ENCODE measurements at regions not wholly inside any gene's neighbourhood (a gene's known extent, or its start where the extent isn't known, plus 50 kb on each side); places are given as distances from the start of the nearest gene placed in this dataset.

DNA sequence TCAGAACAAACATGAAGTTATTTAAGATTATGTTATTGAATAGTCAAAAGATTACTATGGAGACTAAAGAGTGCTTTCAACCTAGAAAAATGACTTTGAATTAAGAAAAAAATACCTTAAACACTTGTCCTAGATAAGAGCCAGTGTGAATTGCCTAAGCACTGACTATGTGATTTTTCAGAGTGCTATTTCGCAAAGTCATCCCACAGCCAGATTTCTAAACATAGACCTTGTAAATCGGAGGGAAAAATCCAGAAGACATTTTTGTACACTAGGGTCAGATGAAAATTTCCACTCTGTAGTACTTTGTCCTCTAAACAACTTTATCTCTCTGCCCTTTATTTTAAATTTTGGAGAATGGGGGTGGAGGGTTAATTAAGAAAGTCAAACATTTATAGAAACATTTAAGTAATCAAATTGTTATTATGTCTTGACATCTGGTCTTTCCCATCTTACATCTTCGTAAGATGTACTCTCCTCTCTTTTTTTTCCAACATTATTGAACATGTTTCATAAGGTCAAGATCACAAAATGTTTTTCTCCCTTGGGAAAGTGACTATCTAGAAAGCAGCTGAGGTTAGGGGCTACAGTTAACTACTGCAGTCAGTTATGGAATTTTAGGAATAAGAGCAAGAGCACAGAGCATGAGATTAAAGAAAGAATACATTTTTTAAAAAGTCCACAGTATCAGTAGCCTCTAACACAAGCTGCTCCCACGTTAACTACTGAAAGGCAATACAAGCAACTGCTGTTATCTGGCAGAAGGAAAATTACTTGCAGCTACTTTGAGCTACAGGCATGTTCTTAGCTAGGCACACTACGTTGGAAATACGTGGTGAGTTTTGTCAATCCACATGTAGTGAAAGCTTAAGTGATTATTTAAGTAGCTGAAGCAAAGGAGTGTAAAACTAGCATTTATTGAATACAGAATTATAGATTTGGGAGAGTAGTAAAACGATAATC lies 648.5 kb downstream of the HTR1B start:
- Histone ChIP-seq H3K9me3 (no peaks in the 10 kb centered on the region), H3K27ac (peak overlapping the region in 2 of 12 donors; percentile 11 to 18), H3K4me1 (peaks cover 0 to 18% (median 0%) of the 10 kb centered on the region in 12 donors), H3K4me3 (peak overlapping the region in 2 of 12 donors; percentile 0 to 2), H3K36me3 (no peaks in the 10 kb centered on the region), H3K27me3 (no peaks in the 10 kb centered on the region)
- ATAC-seq (peak; percentile 43 to 77 (median 62)), DNase-seq (no peak)
- TF ChIP-seq, protein P1, sequence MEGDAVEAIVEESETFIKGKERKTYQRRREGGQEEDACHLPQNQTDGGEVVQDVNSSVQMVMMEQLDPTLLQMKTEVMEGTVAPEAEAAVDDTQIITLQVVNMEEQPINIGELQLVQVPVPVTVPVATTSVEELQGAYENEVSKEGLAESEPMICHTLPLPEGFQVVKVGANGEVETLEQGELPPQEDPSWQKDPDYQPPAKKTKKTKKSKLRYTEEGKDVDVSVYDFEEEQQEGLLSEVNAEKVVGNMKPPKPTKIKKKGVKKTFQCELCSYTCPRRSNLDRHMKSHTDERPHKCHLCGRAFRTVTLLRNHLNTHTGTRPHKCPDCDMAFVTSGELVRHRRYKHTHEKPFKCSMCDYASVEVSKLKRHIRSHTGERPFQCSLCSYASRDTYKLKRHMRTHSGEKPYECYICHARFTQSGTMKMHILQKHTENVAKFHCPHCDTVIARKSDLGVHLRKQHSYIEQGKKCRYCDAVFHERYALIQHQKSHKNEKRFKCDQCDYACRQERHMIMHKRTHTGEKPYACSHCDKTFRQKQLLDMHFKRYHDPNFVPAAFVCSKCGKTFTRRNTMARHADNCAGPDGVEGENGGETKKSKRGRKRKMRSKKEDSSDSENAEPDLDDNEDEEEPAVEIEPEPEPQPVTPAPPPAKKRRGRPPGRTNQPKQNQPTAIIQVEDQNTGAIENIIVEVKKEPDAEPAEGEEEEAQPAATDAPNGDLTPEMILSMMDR (IDR thresholded peaks at IDR 0.05) = no peak
- TF ChIP-seq POLR2A (IDR thresholded peaks at IDR 0.05) = no peak
- intact Hi-C loops (cut with DNase I) = loop anchor here in 1 of 10 donors (10.0 kb wide), 1 partner anchor 50 kb away; no protein-coding TSS in a partner anchor
- WGBS, 4 donors = 23 to 38% (median 29%) methylated on average over 7 of the region's 7 CpGs

DNA sequence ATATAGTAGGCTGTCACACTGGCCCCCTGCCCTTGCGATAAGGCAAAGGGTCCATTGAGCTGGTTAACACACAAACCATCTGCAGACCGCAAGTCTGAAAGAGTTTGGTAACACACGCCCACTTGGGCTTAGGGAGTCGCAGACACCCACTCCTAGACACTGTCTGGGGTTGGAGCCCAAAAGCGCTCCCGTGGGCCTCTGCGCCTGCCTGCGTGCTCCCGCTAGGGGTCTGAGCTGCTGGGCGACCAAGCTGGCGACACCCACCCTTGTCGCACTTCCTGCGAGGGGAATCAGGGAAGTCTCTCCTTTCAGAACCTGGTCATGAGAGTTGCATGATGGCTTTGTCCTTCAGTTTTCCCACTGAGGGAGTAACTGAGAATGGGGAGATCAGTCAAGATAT lies 653.0 kb downstream of the HTR1B start:
- Histone ChIP-seq H3K9me3 (peaks cover 0 to 5% (median 0%) of the 10 kb centered on the region in 12 donors), H3K36me3 (no peaks in the 10 kb centered on the region), H3K27me3 (no peaks in the 10 kb centered on the region), H3K27ac (no peak overlapping the region), H3K4me1 (peaks cover 0 to 15% (median 0%) of the 10 kb centered on the region in 12 donors), H3K4me3 (no peak overlapping the region)
- 81 to 95% (median 93%) methylated on average over 6 to 13 of the region's 13 CpGs for WGBS, 4 donors
- intact Hi-C loops (cut with DNase I) = loop anchor here in 1 of 10 donors (10.0 kb wide), 1 partner anchor 55 kb away; no protein-coding TSS in a partner anchor
- ATAC-seq (no peak), DNase-seq (no peak)
- TF ChIP-seq, protein P1 (IDR thresholded peaks at IDR 0.05) = no peak
- TF ChIP-seq POLR2A (IDR thresholded peaks at IDR 0.05) = no peak

DNA sequence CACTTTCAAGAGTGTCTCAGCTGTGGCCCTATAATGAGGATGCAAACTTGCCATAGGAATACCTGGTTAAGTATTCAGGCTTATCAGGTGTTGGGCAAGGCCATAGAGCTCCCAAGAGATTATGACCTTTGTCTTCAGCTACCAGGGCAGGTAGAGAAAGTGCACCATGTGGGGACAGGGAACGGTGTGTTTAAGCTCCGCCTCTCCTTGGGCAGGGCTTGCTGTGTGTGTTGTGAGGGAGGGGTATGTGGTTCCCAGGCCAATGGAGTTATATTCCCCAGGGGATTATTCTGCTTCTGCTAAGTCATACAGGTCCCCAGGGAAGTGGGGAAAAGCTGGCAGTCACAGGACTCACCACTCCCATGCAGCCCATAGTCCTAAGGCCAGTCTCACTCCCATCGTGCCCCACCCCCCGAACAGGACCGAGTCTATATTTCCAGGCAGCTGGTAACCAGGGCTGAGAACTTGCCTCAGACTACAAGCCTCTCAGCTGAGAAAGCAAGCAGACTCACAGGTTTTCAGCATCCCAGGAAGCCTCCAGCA lies 660.2 kb downstream of the HTR1B start:
- Histone ChIP-seq H3K4me3 (no peak overlapping the region), H3K4me1 (no peaks in the 10 kb centered on the region), H3K27ac (no peak overlapping the region), H3K36me3 (no peaks in the 10 kb centered on the region), H3K27me3 (no peaks in the 10 kb centered on the region), H3K9me3 (peaks cover 0 to 14% (median 0%) of the 10 kb centered on the region in 12 donors)
- WGBS, 4 donors = 83 to 92% (median 90%) methylated on average over 5 of the region's 5 CpGs
- intact Hi-C loops (cut with DNase I) = no loop called here
- ATAC-seq (no peak), DNase-seq (no peak)
- TF ChIP-seq, protein P1 (IDR thresholded peaks at IDR 0.05) = no peak
- TF ChIP-seq POLR2A (IDR thresholded peaks at IDR 0.05) = no peak

DNA sequence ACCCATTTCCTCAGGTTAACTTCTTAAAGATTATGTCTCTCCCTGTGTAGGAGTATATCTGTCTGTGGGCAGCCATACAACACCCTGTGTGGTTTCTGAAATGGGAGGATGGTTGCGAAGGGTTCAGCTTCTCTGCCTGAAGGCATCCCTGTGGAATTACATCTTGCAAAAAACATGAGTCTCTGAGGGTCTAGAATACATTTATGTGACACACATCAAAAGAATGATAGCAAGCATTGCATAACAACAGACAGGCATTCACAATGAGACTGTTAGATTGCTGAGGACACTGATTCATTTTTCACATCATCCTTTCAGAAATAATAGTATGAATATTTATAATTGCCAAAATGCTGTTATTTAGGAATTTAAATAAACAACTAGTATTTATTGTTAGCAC lies 670.9 kb downstream of the HTR1B start:
- no peaks in the 10 kb centered on the region for H3K36me3 ChIP-seq

More for the DNA sequence above, 670.9 kb downstream of the HTR1B start:
- ATAC-seq (no peak), DNase-seq (no peak)
- intact Hi-C loops (cut with DNase I) = no loop called here
- no peaks in the 10 kb centered on the region for H3K4me1 ChIP-seq
- WGBS, 4 donors = 76 to 89% (median 85%) methylated on average over 1 of the region's 1 CpG
- H3K27ac ChIP-seq = no peak overlapping the region
- no peak overlapping the region for H3K4me3 ChIP-seq
- TF ChIP-seq, protein P1 (IDR thresholded peaks at IDR 0.05) = no peak
- TF ChIP-seq POLR2A (IDR thresholded peaks at IDR 0.05) = no peak
- H3K9me3 ChIP-seq = no peaks in the 10 kb centered on the region
- no peaks in the 10 kb centered on the region for H3K27me3 ChIP-seq
